ENCODE measurements at regions not wholly inside any gene's neighbourhood (a gene's known extent, or its start where the extent isn't known, plus 50 kb on each side); places are given as distances from the start of the nearest gene placed in this dataset.

DNA sequence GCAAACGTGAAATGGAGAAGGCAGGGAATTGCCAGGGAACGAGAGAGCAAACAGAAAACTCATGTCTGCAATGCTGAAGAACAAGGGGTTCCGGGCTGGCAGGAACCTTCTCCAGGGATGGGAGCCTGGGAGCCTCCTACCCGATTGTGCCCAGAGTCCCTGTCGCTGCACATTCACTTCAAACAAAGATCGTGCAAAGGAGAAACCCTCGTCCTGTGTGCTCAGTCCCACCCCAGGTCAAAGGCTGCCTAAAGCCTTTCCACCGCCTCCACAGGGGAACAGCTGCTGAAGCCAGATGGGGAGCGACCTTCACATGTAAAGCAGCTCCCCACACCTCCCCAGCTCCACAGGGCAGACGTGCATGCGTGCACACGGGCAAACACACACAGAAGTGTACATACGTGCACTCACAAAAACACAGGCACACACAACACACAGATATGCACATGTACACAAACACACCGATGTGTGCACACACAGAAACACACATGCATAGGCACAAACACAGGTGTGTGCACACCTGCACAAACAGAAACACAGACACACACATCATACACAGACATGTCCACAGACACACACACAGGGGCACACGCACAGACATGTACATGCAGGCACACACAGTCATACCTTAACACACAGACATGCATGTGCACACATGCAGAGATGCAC lies 460.1 kb upstream of the SALL3 start:
- H3K4me3 ChIP-seq (ENCODE audit: low read depth, low read length) = no peak overlapping the region
- TF ChIP-seq, protein P1, sequence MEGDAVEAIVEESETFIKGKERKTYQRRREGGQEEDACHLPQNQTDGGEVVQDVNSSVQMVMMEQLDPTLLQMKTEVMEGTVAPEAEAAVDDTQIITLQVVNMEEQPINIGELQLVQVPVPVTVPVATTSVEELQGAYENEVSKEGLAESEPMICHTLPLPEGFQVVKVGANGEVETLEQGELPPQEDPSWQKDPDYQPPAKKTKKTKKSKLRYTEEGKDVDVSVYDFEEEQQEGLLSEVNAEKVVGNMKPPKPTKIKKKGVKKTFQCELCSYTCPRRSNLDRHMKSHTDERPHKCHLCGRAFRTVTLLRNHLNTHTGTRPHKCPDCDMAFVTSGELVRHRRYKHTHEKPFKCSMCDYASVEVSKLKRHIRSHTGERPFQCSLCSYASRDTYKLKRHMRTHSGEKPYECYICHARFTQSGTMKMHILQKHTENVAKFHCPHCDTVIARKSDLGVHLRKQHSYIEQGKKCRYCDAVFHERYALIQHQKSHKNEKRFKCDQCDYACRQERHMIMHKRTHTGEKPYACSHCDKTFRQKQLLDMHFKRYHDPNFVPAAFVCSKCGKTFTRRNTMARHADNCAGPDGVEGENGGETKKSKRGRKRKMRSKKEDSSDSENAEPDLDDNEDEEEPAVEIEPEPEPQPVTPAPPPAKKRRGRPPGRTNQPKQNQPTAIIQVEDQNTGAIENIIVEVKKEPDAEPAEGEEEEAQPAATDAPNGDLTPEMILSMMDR (IDR thresholded peaks at IDR 0.05; ENCODE audit: borderline replicate concordance, insufficient read depth, low read depth, low read length) = no peak

DNA sequence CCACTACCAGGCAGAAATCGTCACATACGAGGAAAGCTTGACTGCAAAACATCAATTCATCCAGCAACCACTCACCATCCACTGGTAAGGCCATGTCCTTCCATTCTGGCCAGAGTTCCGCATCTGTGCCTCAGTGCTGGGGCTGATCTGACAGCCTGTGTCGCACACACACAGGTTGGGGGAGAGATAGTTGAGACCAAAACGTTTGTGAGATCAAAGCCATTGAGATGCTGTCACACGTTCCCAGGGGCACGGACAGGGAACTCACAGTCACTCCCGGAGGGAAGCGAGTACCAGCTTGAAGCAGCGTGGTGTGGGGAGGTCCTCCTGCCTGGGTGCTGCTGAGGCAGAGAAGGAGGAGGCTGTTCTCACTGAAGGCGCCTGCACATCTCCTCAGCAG lies 458.5 kb upstream of the SALL3 start:
- TF ChIP-seq, protein P1 (IDR thresholded peaks at IDR 0.05; ENCODE audit: borderline replicate concordance, insufficient read depth, low read depth, low read length) = no peak
- H3K4me3 ChIP-seq (ENCODE audit: low read depth, low read length) = no peak overlapping the region

DNA sequence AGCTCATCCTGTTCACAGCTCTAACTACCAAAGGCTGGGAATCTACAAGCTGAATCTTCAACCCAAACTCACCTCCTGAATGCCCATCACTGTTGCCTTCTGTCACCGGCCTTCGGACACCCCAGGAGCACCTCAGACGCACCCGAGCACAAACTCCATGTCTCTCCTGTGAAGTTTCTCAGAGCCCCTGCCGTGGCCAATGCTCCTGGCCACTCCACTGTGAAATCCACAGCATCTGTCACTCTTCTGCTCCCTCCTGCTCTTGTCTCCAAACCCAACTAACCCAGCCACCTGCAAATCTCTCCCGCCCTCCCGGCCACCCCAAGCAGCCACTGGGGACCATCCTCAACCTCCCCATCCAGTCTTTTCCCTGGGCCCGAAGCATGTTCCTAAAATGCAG lies 457.9 kb upstream of the SALL3 start:
- TF ChIP-seq, protein P1 (IDR thresholded peaks at IDR 0.05; ENCODE audit: borderline replicate concordance, insufficient read depth, low read depth, low read length) = no peak
- no peak overlapping the region for H3K4me3 ChIP-seq (ENCODE audit: low read depth, low read length)

DNA sequence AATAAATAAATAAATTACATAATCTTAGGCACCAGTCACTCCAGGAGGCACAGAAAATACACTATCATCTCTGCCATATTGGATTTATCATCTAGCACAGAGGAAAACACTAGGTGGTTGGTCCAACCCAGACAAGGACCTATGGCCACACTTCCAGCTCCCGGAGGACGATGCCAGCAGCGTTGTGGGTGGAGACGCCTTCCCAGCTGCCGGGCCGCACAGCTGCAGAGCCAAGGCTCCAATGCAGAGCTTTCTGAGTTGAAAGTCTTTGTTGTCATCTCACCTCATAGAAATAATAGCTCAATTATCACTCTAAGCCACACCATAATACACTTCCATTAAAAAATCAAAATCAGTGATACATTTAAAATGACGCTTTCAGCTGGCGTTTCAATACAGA lies 457.1 kb upstream of the SALL3 start:
- TF ChIP-seq, protein P1 (IDR thresholded peaks at IDR 0.05; ENCODE audit: borderline replicate concordance, insufficient read depth, low read depth, low read length) = no peak
- H3K4me3 ChIP-seq (ENCODE audit: low read depth, low read length) = no peak overlapping the region

DNA sequence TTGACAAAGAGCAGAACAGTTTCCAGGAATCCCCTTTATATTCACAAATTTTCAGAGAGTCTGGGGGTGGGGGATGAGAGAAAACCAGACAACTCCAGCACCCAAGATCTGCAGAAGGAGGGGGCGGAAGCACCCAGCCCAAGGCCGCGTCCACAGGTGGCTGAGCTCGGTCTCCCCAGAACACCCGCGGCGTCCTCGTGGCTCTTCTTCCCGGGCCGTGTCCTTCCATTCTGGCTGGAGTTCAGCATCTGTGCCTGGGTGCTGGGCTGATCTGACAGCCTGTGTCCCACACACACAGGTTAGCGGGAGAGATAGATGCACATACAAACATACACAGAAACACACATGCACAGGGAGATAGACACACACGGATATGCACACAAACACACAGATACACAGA lies 455.8 kb upstream of the SALL3 start:
- TF ChIP-seq, protein P1 (IDR thresholded peaks at IDR 0.05; ENCODE audit: borderline replicate concordance, insufficient read depth, low read depth, low read length) = no peak
- H3K4me3 ChIP-seq (ENCODE audit: low read depth, low read length) = no peak overlapping the region

DNA sequence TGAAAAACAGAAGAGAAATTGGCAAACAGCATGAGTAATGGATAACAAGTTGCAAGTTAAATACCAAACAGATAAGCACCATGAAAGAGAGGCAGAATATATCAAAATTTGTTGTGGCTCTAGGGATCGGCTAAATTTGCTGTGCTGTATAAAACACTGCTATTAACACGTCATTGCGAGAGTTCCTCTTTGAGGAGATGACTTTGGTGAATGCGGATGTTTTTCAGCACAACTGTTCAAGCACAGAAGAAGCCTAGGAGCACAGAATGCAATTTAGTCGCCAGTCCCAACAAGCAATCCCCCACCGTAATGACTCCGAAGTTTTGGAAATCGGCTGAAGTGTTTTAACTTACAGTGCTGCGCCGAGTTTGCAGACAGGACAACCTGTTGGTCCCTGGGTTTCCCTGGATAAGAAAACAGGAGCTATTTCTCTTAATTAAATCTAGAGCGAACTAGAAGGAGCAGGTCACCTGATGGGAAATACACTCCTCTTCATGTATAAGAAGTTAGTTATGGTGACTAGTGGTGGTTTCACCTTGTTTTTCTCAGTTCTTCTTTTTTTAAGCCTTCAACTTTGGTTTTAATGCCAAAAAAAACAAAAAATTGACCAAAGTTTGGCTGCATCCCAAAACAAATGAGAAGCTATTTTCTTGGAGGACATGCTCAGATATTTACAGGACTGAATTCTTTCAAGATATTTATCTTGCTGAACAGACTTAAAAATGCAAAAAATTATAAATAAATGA lies 454.1 kb upstream of the SALL3 start:
- TF ChIP-seq, protein P1 (IDR thresholded peaks at IDR 0.05; ENCODE audit: borderline replicate concordance, insufficient read depth, low read depth, low read length) = no peak
- H3K4me3 ChIP-seq (ENCODE audit: low read depth, low read length) = no peak overlapping the region

DNA sequence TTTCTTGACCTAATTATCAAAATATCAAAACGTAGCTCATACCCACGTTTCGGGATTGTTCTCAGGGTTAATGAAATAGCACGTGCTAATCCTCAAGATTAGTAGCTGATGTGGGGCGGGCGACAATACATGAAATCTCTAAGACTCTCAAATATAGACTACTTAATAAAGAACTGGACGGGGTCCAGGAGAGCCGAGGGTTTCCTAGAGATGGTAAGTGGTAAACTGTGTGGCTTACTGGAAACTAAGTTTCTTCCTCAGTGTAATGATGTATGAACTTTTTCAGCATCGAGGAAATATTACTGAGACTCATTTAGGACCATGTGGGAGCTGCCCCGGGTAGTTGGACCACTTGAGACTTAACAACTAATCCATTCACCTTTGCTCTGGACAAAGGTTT lies 453.3 kb upstream of the SALL3 start:
- no peak overlapping the region for H3K4me3 ChIP-seq (ENCODE audit: low read depth, low read length)
- TF ChIP-seq, protein P1 (IDR thresholded peaks at IDR 0.05; ENCODE audit: borderline replicate concordance, insufficient read depth, low read depth, low read length) = no peak
